Stimulated activated CD8-positive, alpha-beta memory T cell treated with anti-CD3 and anti-CD28 coated beads, Interleukin-4, amount 100 ng/mL, for 48 hours (primary cell): ENCODE measurements at regions not wholly inside any gene's neighbourhood (a gene's known extent, or its start where the extent isn't known, plus 50 kb on each side); places are given as distances from the start of the nearest gene placed in this dataset.

ENCODE experiments used
- DNase-seq: peaks from one replicate; pipeline ENCODE4 v3.0.0-alpha.2; 2020

DNA sequence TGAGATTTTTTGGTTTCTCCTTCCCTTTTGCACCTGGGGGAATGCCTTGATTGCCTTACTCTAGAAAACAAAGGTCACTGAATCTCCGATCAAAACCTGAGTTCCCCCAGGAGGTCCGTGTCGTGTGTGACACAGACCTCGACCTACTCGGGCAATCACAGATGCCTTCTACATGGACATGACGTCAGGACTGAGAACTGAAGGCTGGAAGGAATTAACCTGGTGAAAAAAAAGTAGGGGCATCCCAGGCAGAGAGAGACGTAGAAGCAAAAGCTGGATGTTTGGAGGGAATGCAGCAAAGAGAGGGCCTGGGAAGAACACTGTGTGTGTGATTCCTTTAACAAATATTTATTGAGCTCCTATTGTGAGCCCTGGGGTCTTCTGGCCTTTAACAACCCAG lies 178.0 kb downstream of the PRDM2 start:
- no peak for DNase-seq

DNA sequence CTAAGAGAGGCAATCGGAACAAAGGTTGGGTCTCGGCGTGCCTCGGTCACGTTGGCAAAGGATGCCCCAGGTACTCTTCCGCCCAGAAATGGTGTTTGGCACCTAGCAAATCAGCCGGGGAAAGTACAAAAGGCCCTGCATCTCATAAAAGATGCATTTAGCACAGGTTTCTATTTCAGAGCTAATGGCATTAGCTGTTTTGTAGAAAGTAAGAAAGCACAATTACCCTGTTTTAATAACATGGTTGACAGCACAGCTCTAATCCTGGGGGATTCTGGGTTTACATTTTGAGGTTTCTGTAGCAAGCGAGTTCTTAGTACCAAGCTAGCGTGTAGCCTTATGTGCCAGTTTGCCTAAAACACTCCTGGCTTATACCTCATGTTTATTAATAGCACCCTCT lies 178.5 kb downstream of the PRDM2 start:
- DNase-seq, result no peak

DNA sequence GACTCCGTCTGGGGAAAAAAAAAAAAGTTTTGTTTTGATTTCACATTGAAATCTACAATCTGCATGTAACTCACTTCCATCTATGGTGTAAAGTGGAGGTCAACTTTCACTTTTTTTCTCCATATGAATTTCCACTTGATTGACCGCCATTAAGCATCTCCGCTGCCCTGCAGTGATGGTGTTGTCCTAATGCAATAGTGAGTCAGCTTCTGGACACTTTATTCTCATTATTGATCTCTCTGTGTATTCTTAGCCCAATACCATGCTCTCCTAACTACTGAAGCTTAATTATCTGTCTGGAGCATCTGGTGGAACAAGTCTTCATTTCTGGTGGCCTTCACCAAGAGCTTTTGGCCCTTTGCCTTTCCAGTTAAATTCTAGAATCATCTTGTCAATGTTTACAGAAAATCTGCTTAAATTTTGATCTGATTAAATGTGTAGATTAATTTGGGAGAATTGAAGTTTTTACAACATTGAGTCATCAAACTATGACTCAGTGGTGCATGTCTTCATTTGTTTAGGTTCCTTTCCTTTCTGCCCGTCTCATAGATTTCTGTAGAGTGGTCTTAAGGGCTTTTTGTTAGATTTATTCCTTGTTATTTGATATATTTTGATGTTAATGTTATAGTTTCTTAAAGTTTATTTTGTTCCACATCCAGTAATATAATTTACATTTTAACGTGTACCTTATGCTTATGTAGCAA lies 181.5 kb downstream of the PRDM2 start:
- DNase-seq, result no peak

DNA sequence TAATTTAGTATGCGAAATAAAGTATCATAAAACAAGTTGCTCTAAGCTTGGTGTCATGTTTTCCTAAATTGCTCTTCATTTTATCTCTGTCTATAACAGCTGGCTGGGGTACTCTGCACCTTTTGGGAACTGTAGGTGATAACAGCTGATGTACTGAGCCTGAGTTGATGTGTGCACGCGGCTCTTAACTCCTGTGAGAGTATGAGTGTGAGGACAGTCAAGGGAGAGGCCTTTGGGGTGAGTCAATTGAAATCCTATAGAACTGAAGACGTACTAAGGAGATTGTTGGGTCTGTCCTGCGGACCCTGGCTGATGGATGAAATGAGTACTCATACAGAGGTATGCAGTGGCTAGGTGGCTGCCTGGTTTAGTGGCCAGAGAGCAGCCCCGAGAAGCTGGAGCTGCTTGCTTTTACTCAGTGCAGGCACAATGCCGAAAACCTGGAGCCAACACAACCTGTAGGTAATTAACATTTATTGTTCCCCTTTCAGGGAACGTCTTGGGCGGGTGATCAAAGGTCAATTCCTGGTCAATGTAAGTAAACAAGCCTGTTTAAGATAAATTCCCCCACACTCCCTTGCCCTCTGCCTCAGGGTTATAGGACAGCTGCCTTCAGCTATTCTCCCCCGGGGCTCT lies 188.5 kb downstream of the PRDM2 start:
- no peak for DNase-seq

DNA sequence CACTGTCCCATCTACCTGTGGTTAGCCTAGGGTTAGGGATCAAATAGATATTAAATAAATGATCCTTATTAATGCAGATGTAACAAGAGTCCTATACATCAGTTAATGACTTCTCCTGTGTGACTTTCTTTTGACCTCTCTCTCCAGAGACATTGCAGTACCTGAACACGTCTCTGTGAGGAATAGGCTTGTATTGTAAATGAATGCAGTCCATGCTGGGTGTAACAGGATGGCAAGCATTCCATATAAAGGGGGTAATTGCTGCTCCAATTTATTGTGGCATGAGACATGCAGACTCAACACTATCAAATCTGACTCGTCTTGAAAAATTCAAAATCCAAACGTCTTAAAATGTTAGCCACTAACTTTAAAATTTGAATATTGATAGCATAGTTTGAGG lies 189.5 kb downstream of the PRDM2 start:
- DNase-seq, result no peak

DNA sequence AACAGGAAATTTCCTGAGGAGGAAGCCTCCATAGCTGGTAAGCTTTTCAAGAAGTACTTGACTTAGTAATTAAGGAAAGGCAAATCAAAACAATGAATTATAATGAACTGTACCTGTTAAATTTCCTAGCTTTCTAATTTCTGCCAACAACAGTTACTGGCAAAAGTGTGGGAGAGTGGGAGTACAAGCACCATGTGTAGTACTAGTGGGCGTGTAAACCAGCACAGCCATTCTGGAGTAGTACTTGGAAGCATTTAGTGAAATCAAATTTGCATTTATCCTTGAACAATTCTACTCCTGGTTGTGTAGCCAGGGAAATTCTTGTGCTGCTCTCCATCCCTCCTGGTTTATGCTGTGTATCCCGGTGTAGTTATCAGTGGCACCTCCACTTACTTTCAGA lies 190.8 kb downstream of the PRDM2 start:
- no peak for DNase-seq

DNA sequence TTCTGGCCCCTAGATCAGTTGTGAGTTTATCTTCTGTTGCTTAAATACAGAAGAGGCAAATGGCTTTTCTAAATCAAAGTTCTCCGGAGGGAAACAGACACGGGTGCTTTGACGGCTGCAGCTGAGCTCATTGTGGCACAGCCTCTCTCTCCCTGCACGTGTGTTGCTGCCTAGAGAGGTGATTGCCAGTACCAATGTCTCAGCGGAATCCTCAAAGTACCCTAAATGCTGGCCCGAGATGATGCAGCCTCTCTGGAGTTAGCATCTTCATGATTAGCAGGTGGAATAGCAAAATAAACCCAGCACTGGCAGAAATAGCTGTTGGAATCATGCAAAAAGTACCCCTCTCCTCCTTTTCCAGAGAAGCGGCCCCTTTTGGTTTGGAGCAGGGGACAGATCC lies 192.2 kb downstream of the PRDM2 start:
- DNase-seq, result no peak

DNA sequence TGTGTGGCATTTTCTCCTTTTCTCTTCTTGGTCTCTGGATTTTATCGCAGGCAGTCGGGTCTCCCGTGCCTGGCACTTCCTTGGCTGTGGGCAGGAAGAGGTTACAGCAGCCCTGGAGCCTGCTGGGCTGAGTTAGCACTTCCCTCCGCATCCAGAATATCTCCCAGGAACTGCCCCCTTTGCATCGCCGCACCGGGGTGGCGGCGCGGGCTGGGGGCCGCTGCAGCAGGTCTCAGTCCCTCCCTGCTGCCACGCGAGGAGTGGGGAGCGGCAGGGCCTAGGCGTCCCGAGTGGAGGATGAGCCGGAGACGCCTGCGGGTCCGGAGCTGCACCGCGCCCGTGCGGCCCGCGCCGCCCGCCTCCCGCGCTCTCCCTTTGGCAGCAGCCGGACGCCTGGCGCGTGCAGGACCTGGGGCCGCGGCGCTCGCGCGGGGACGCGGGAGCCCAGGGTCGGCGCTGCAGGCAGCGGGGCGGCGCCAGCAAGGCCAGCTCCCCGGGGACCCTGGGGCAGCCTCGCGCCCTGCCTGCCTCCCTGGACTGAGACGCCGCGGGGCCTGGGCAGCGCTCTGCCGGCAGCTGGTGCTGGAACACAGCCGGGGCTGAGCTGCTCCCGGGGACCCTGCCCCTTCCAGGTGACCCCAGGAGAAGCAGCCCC lies 192.8 kb downstream of the PRDM2 start:
- no peak for DNase-seq

DNA sequence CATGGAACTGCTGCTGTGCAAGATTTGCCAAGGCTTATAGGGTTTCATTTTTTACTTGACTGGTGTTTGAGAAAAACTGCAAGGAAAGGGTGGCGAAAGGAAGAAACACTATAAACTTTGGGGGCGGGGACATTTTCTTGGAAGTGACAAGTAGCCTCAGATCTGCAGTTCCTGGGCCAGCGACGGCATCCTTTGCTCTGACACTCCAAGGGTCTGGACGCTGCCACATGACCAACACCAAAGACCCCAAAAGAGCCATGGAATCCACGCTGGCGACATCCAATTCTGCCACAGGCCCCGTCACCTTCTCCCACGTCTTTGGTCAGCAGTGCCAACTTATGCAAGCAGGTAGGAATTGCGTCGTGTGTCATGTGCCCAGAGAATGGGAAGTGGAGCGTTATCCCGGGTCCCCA lies 193.4 kb downstream of the PRDM2 start:
- no peak for DNase-seq

DNA sequence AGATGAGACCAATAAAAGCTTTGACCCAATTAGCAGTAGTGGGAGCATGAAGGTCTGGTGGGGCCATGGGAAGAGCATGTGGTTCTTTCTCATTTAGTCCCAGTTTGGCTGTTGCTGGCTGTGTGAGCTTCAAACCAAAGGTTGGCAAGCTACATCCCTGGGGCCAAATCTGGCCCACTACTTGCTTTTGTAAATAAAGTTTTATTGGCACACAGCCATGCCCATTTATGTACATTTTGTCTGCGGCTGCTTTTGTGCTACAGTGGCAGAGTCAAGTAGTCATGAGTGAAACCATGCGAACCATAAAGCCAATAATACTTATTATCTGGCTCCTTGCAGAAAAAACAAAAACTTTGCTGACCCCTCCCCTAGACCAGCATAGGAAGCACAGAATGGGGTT lies 196.9 kb downstream of the PRDM2 start:
- no peak for DNase-seq

DNA sequence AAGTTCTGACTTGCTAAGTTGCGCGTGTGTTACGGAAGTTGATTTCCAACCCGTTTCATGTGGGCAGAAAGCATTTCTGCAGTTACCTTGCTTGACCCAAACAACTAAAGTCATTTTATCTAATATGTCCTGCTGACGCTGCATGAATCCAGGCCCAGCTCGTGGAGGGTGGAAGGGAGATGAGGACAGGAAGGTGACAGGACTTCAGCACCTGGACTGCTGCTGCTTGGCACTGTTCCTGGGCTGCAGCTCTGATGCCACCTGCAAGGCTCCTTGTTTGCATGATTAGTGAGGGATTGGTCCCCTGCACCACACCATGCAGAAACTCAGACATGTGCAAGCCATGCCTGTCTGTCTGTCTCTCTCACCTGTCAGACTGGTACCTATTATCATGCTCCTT lies 198.4 kb downstream of the PRDM2 start:
- DNase-seq, result no peak

DNA sequence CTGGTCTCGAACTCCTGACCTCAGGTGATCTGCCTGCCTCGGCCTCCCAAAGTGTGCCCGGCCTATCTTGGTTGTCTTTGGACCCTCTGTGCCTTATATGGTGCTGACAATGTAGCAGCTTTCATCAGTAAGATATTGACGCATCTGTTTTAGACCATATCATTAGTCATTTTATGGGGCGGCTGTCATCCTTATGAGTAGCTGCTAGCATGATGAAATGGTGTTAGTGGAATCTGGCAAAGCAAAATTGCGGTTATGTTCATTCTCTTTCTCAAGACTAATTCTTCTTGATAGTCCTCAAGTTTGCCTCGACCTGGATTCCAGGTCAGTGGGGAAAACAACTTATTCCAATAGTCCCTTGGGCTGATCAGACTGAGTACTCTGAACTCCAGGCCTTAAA lies 199.9 kb downstream of the PRDM2 start:
- DNase-seq, result no peak

DNA sequence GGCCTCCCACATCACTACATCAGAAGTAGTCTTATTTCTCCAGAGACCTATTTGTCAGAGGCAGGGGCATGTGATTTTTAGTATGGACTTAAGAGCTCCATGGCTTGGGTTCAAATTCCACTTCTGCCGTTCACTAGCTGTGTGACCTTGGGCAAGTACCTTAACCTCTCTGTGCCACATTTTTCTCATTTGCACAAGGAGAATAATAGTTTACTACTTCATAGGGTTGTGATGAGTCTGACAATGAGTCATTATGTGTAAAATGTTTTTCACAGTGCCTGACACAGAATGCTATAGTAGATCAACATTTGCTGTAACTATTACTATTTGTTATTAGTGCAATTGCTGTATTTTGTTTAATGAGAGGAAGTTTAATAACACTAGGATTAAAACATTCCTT lies 200.6 kb downstream of the PRDM2 start:
- no peak for DNase-seq

DNA sequence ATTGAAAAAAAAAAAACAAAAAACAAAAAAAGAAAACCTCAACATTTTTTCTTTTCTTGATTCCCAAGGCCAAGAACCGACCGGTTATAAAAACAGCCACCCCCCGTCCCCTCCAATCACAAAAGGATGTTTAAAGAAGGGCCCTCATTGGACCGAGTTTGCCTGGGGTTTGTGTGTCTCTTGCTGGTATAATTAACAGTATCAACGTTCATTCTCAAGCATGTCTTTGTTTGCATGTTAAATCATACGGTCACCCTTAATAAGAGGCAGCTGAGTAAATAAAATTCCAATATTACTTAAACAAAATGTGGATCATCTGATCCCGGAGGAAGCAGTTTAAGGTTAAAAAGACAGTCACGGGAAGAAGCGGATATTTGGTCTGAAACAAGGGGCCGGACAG lies 201.1 kb downstream of the PRDM2 start:
- DNase-seq, result no peak

DNA sequence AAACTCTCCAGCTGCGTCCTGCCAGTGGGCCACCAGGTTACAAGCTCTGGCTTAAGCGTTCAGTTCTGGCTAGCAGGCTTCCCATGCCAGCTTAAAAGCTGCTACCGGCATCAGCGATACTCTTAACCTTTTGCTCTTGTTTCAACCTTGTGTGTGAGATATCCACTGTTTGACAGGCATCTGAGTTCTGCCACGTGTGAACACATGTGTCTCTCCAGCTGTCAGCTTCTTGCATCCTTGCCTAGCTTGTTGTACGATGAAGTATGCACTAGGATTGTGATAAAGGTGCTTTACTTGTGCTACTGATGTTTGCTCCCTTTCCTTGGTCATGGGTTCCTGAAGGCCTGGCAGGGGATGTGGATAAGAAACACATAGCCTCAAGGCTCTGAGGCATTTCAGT lies 201.6 kb downstream of the PRDM2 start:
- no peak for DNase-seq

DNA sequence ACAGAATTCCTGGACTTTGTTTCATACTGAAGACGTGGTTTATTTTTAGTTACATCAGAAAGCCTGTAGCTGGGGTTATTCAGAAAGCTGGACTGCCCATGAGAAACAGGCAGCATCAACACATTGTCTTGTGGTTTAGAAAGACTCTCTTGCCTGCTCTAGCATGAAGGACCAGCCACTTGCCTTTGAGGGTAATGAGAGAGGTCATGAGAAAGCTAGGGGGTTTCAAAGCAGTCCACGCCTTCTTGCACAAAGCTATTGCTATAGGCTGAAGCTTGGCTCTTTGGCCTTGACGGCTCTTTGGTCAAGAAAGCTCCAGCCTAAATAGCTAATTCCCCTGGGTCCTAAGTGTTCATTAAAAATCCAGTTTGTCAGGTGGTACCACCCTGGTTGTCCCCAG lies 208.1 kb downstream of the PRDM2 start:
- no peak for DNase-seq

DNA sequence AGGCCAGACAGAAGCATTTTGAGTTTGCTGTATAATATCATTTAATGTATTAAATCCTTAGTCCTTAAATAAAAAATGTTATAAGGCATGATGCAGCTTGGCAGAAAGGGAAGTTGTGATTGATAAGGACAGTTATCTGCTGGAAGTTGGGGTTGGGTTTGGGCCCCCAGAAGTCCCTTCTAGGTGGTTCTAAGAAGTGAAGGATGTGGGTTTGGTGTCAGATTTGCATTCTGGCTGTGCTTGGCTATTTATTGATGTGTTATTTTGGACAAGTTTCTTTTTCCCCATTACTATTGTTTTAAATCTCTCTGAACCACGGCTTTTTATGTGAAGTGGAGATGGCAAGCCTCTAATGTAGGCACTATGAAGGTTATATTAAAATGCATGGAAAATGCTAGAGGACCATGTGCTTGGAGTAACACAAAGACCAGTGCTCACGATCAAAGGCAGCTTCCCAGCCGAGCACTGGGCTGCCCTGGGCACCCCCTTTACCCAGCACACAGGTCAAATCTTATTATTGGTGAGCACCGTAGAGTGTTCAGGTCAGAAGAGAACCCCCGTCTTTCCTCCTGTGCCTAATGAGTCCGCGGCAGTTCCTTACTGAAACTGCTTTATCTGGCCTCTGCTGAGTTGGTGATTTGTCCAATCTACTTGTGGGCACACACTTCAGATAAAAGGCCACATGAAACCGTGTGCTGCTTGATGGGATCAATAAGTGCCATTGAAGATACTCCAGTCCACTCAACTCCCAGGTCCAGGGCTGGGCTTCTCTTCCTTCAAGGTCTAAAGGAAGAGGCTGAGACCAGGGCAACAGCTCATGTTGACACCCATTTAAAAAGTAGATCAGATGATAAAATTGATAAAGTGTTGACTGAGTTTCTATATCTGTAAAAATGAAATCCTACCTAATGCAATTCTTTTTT lies 212.0 kb downstream of the PRDM2 start:
- DNase-seq, result no peak

DNA sequence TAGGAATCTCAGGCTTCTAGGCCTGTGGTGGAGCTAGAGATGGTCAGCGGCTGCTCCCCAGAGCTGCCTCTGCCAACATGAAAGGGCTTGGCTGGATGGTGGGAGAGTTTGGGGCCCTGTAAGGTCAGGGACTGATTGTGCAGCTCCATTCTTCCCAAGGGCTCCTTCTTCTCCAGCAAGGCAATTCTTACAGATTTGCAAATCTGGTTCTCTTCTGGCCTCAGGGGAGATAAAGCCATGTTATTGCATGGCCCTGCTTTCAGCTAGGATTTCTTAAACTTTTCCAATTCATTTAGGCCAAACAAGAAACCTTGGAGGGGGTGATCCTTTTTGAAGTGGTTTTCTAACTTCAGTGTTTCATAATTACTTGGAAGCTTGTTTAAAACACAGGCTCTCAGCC lies 213.4 kb downstream of the PRDM2 start:
- DNase-seq, result no peak

DNA sequence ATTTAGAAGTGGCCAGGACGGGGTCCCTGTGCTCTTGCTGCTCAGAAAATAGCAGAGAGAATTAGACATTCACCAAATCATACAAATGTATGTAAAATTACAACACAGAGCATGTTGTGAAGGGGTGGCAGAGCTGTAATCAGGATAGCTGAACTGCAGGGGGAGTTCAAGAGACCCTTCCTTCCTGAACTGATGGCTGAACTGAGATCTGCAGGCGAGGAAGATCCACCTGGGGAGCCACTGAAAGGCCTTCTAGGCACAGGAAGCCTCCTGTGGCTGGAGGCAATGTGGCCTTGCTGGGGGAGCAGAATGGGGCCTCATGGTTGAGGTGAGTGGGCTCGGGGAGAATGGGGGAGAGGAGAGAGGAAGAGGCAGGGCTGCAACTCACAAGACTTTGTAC lies 216.5 kb downstream of the PRDM2 start:
- no peak for DNase-seq

DNA sequence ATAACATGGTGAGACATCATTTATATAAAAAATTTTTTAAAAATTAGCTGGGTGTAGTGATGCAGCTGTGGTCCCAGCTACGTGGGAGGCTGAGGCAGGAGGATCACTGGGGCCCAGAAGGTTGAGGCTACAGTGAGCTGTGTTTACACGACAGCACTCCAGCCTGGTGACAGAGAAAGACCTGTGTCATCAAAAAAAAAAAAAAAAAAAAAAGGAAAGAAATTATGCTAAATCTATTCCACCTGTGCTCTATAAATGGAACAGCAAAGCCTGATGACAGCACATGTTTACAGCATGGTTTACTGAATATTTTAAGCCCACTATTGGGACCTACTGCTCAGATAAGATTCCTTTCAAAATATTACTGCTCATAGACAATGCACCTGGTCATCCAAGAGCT lies 217.6 kb downstream of the PRDM2 start:
- DNase-seq, result no peak

DNA sequence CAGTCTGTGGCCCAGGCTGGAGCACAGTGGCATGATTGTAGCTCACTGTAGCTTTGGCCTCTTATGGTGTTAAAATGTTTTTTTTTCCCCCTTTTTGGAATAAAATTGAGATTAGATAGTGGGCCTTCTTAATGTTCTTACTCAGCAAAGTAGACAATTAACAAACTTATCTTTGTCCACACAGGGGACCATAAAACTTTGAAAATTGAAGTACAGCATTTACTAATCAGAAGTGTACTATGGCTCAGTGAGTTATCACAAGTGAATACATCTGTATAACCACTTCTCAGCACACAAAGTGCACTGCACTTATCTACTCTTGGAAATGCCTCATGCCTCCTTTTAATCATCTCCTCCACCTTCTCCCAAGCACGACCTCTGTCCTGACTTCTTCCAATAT lies 218.9 kb downstream of the PRDM2 start:
- DNase-seq, result no peak

DNA sequence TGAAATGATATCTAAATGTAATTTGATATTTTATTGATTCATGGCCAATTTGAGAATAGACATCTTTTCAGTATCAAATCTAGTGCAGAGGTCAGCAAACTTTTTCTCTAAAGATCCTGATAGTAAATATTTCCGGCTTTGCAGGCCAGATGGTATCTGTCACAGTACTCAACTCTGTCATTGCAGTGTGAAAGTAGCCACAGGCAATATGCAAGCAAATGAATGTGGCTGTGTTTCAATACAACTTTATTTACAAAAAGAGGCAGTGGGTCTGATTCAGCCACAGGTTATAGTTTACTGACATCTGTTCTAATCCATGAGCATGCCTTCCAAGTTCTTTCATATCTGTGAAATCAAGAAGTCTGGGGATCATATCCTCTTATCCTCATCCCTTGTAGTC lies 221.2 kb downstream of the PRDM2 start:
- DNase-seq, result no peak

DNA sequence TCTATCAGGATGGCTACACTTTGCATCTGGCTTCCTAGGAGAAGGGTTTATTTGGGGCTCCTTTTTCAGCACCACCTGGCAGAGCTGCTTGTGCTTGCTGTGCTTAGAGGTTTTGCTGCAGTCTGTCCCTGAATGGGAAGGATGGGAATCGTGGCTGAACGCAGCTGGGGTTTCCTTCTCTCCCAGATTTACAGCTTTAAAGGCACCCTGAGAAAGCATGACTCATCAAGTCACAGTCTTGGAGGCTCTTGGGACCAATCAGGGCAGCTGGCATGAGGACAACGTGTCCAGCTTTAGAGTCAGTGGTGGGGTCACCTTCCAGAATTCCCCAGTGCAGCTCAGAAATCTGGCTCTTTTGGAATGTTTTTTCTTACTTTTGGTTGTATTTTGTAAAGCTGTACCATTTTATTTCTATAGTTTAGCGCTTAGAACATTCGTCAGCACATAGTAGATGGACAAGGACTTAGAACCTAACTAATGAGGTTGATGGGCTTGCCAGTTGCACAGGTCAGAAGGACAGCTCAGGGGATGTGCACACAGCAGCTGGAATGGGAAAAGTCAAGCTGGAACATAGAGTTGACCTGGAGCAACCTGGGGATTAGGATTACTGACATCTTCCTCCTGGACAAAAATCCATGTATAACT lies 222.6 kb downstream of the PRDM2 start:
- DNase-seq, result no peak
